Activated CD4-positive, alpha-beta T cell treated with anti-CD3 and anti-CD28 coated beads, Interleukin-2, amount 50 U/mL, for 48 hours (primary cell): ENCODE measurements at regions not wholly inside any gene's neighbourhood (a gene's known extent, or its start where the extent isn't known, plus 50 kb on each side); places are given as distances from the start of the nearest gene placed in this dataset.

ENCODE experiments used
- DNase-seq, 2 experiments: peaks; one replicate each; pipeline ENCODE4 v3.0.0-alpha.2; 2020

DNA sequence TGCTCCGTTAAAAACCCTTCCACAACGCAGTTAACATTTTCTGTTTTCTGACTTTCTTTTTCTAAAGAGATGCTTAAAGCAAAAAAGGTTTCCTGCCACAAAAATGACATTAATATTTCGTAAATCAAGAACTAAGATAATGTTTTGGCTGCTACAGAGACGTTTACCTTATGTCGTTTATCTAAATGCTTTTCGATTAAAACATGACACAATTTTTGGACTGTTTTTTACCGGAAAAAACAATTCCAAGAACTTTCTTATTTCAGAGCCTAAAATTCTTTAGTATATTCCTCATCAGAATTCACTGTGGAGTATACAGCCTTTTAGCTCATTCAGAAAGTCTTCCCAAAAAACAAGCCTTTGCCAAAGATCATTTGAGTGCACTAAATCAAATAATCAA, 278.0 kb upstream of the TCF4 start:
- DNase-seq, result no peak

DNA sequence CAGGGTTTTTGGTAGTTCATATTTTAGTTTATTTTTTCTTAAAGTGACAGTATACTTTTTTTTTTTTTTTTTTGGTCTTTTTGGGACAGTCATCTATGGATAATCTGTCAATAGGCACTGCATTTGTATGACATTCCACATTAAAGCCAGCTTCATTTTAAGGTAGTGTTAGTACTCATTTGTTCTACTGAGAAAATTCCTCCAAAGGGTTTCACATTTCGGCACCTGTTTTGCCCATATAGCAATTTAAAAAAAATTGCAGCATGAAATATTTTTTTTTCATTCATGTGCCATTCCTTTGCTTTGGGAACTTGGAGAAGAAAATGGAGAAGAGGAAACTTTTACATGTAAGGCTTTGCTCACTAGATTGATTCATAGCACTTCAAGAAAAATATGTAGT, 276.3 kb upstream of the TCF4 start:
- DNase-seq, result no peak

DNA sequence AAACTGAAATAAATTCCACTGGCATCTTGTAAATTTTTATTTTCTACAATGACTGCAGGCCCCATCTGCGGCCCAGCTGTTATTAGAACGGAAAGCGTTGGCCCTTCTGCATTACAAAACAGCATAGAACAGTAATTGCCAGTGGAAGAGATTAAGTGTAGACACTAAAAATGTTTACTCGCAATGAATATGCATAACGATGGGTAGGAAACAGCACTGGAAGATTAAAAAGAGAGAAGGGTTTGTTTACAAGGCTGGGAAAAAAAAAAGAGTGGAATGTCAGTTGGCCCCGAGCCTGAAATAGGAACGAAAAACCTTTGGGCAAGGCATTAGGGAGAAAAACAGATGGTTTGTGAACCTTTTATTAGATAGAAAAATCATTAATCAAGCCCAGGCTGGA, 275.9 kb upstream of the TCF4 start:
- DNase-seq, result no peak

DNA sequence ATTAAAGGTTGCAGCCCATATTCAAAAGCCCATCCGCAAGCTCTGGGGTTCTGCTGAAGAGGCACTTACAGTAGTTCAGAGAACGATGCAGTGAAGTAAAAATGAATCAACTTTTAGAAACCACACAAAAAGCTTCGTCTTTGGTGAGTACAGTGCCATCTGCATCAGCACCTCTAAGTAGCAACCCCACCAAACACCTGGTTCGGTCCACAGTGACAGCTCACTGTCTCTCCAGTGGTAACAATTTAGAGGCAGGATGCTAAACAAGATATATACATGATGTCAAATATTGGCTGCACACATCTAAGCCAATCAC, 275.4 kb upstream of the TCF4 start:
- DNase-seq, result no peak

DNA sequence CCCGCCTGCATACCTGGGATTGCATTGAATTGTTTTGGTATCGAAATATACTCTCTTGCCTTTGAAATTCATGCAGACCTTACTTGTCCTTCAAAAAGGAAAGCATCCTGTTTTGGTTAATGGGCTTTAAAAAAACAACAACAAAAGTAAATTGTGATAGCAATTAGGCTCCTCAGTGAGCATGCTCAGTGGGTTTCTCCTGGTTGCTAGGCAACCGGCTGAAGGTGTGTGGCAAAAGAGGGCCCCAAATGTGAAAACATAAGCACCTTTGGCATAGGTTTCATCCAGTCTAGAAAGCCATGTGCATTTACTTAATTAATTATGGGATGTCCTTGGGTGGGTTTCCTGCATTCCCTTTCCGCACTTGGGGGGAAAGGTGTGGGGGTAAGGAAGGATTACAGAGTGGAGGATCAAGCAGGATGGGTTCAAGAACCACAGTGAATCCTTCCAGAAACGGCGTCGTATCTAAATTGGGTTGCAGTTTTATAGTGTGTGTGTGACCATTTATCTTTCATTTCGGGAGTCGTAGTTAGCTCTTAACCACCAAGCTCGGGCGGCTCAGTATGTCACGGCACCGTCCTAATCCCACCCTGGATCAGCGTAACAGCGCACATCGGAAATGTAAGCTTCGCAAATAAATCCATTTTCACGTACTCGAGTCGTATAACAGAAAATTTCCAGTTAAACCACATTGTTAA, 274.9 kb upstream of the TCF4 start:
- no peak for DNase-seq

DNA sequence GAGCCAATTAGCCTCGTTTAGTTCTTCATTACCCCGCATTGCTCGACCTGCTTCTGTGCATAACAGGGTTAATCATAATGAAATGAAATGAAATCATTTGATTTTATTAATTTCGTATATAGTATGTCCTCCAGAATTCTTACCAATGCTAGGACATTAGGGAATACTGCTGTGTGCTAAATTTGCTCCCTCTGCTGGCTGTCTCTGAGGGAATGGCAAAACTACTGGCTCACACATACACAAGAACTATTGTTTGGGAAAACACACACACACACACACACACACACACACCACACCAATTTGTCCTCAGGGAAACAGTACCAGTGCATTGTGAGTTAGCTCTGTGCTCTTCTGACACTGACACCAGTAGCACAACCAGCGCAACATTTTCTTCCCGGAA, 273.3 kb upstream of the TCF4 start:
- DNase-seq, result no peak

DNA sequence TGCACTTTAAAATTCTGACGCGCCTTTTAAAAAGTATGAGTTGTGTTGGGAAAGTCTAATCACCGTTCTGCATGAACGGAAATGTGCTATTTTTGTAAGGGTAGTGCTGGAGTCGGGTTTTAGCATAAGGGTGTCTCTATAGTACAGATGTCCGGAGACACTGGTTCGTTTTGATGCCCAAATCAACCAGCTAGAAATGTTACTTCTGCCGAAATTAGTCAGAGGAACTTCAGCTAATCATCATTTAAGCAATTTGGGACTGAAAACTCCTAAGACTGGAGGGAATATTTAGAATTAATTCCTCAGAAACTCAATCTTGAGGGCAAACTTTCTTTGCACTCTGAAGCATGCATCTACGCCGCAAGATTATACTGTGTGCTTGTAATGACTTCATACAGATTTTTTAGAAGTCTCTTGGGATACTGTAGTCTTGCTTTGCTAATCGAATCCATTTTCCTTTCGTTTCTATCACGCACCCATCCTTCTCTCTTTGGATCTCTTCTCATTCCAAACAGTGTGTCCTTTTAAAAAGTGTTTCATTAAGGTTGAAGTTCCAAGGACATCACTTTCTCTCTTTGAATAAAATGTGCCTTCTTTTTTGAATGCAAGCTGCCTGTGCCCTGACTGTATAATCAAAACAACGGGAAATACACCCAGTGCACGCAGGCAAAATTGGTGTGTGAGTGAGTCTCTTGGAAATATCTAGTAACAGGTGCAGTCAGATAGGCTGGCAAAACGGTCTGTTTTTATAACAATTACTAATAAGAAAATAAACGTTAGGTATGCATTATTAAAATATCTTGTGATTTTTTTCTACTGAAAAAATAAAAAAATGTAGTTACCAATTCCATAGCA, 270.9 kb upstream of the TCF4 start:
- DNase-seq, result no peak

DNA sequence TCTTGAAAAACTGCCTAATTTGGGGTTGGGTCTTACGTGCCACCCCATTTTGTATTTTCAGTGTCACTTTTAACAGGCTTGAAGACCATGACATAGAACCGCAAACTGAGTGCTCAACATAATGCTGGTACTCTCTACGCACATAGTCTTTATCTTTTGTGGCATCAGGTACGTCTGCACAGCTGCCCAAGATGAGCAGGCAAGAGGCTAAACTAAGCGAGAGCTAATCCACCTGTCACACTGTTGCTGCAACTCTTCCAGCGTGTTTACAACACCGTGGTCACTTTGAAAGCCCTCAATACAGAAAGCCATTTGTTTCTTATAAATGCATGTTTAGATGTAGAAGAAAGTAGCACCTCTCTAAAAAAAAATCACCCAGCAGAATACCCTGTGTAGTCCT, 270.0 kb upstream of the TCF4 start:
- DNase-seq, result no peak

DNA sequence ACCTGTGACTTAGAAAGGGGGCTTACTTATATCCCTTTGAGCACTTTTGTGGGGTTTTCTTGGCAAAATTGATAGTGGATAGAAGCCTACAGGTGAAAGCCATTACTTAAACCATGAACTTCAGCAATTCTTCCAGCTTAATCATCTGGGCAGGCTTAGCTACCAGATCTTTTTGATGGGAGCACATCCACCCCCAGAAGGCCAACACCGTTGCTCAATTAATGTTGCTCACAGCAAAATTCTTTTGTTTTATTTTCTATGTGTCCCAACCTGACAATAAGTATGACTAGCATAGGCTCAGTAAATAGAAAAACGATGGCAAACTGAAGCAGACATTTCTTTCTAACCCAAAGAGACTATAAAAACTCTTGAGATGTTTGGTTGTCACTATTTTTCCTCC, 269.4 kb upstream of the TCF4 start:
- DNase-seq, result no peak

DNA sequence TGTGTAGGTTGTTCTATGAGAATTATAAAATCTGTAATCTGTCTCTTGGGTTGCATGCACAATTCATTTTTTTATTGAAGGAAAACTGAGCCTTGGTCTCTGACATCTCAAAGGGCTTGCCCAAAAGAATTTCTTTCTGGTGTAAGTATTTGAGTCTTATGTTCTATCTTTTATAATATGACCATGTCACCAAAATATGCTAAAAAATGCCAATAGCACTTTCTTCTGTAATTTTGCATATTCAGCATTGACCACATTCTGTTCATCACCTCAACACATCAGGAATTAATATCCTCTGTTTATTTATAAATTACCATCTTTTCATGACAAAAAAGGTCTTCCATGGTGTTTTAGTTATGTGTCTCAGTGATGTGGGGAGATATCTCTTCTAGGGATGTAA, 268.7 kb upstream of the TCF4 start:
- DNase-seq, result no peak

DNA sequence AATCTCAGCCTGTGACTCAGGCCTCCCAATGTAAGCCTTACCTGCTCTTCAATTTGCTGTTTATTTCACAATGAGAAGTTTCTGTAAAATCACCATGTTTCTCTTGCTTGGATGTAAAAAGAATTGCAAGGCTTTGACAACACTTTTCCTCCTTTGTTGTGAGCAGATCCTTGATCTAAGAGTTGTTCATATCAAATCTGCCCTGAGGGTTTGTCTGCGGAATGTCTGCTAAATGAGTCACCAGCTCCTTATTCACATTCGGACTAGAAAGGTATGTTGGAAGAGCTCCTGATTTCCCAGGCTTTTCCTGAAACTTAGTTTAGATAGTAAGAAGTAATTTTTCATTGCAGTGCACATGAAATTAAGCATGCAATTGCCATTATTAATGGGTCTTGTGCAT, 268.2 kb upstream of the TCF4 start:
- DNase-seq, result no peak

DNA sequence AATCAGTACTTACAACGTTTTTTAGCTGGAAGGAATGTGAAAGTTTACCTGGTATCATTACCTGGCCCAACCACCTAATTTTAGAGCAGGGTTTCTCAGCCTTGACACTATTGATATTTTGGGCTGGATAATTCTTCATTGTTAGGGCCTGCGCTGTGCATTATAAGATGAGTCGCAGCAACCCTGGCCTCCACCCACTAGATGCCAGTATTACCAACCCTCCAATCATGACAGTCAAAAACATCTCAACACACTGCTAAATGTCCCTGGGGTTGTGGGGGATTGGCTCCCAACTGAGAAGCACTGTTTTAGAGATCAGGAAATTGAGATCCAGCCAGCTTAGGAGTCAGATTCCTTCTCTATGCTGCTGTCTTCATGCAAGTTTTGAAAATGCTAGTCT, 265.3 kb upstream of the TCF4 start:
- DNase-seq, result no peak

DNA sequence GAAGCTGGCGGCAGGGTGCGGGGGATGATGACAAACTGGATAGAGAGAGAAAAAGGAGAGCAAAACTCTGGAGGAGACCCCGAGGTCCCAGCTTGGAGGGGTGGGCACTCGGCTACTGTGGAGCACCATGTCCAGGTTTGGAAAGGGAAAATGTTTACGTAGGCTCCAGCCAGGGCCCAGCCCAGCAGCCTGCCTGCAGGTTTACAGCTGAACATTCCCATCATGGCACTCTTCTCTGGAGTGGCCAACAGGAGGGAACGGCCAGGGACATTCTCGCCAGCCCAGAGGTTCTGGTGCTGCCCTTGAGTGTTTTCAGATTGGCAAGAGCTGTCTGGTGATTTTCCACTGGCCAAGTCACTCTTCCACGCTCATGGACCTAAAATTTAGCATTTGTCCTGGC, 262.9 kb upstream of the TCF4 start:
- DNase-seq, result no peak

DNA sequence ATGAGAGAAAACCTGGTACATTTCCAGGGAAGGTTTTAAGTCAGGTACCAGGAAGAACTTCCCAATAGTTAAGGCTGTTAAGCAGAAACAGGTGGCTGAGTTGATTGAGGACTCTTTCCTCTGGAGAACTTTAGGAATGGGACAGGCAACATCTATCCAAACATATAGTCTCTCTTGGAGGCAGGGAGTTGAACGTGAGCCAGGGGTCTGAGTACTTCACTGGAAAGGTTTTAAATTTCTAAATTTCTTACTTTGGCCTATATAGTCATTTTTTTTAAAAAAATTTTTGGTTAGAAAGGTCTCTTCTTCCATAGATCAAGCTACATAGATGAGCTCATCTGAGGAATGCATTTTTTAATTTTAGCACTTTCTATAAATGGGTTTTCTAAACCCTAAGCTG, 261.4 kb upstream of the TCF4 start:
- DNase-seq, result no peak

DNA sequence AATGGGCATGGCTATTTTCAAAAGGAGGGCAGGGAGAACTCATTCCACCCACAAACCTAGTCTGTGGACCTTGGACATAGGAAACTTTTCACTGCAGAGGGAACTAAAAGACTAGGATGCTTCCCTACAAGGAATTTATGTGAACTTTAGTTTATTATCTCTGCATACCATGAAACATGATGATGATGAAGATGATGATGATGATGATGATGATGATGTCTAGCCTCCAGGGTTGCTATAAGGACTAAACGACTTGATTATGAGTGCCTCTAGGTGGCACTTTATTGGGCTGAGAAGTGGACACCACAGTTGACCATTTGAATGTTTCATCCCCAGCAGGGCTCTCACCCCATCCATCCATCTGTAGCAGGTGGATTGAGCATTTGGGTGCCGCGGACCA, 260.0 kb upstream of the TCF4 start:
- no peak for DNase-seq

DNA sequence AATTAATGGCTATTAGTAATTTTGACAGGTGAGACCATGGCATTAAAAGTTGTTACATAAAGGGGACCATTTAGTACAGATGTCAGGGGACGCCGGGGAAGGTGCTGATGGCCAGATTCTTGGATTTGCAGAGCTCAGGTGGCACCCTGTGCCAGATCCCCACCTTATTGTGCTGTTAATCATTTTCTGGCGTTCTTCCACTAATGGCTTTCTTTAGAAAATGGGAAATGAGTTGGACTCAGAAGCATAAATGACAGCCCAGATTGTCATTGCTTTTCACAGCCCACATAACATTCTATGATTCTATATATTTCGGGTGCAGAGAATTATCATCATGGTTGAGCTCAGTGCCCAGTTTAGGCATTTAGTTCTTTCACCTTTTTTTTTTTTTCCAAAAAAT, 257.2 kb upstream of the TCF4 start:
- DNase-seq, result no peak

DNA sequence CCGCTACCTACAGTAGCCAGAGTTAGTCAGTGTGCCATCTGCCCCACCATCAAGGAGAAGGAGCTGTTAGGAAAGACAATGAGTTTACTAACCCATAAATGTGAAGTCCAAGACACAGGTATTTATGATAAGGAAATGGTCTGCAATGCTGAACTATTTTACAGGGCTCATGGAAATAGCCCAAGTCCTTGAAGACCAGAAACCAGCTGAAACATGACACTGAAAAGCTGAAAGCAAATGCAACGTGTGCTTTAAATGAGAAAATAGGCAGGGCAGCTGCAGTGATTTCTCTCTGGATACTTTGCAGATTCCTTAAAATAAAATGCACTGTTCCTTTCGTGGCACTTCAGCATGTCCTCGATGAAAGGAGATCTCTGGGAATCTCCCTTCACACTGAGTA, 256.4 kb upstream of the TCF4 start:
- no peak for DNase-seq

DNA sequence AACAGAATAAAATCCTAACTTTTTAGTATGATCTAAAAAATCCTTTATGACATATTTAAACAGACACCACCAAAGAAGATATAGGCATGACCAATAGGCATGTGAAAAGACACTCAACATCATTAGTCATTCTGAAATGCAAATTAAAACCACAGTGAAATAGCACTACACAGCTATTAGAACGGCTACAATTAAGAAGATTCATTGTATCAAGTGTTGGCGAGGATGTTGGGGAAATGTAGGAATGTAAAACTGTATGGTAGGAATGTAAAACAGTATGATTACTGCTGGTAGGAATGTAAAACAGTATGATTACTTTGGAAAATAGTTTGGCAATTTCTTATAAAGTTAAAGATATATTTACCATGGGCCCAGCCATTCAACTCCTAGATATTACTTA, 253.3 kb upstream of the TCF4 start:
- no peak for DNase-seq

DNA sequence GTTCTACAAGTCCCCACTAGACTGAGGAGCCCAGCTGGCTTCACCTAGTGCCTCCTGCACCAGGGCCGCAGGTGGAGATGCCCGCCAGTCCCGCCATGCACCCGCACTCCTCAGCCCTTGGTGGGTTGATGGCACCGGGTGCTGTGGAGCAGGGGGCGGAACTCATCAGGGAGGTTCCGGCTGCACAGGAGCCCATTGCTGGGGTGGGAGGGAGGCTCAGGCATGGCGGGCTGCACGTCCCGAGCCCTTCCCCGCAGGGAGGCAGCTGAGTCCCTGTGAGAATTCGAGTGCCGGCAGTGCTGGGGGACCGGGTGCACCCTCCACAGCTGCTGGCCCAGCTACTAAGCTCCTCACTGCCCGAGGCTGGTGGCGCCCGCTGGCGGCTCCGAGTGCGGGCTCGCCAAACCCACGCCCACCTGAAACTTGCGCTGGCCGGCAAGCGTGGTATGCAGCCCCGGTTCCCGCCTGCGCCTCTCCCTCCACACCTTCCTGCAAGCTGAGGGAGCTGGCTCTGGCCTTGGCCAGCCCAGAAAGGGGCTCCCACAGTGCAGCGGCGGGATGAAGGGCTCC, 252.7 kb upstream of the TCF4 start:
- no peak for DNase-seq

DNA sequence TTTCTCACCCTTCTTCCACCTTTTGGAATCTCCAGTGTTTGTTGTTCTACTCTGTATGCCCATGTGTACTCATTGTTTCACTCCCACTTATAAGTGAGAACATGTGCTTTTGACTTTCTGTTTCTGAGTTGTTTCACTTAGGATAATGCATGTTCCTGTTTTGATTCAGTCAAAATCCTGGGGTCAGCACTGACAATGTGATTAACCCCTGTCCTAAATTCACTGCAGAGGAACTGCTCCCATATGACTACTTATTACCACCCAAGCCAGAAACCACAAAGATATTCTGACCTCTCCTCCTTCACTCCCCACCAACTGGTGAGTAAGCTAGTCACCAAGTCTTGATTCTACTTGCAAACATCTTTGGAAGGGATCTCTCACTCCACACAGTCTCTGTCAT, 251.4 kb upstream of the TCF4 start:
- no peak for DNase-seq

DNA sequence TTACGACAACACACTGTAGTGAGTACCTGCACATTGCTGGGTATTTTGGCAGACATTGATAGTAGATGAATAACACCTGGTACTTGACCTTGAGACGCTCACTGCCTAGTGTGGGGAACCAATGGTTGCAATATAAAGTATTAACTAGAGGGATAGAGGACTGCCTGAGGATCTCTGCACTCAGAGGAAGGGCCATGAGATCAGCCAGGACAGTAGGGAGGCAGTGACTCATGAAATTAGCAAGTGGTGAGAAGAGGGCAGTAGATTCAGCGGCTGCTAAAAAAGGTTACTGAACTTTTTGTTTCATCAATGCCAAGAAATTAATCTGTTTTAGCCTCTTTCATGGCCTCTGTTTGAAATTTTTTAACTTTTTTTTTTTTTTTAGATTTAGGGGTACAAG, 250.8 kb upstream of the TCF4 start:
- no peak for DNase-seq

DNA sequence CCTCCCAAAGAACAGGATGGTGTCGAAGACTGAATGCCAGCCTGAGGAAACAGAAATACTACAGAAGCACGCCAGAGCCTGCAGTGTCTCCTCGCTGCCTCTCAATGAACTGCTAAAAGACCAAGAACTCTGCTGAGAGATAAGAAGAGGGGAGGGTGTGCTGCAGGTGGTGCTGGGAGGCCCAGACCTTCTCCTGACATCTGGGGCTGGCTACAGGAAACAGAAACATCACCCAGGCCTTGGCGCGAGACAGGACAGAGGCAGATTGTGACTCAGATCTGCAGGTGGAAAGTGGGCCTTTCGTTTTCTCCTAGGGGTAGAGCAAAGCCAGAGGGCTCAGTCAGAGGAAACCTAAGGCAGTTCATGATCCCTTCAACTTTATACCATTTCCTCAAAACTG, 250.3 kb upstream of the TCF4 start:
- no peak for DNase-seq

DNA sequence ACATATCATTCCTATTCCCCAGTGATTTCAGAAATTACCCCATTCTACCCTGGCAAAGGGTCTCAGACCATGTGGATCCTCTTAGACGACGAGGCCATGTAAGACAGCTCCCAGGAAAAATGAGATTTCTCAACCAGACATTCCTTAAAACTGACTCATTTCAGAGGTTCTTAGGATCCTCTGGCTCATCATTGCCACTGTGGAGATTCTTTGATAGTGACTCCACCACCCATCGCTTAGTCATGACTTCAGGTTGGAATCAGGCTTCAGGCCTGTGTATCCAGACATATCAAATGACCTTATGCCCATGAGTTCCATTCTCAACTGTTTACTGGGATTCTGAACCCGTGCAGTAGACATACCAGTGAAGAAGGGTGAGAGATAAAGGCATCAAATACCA, 245.6 kb upstream of the TCF4 start:
- DNase-seq, result no peak

DNA sequence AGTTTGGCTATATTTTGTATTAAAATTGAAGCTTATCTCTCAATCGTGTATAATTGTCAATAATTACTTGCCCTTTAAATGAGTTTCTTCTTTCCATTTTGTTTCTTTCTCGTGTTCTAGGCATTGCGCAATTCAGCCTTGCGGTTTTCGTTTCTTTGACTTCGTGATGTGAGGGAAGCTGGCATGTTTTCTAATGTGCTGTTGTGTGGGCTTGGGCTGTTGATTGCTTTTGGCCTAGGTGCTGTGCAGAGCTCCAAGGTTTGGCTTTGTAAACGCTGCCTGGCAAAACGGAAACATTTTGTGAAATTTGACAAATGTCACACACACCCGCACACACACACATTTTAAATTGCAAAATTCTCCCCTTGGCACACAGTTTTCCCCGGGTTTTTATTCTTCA, 242.6 kb upstream of the TCF4 start:
- DNase-seq, result no peak

DNA sequence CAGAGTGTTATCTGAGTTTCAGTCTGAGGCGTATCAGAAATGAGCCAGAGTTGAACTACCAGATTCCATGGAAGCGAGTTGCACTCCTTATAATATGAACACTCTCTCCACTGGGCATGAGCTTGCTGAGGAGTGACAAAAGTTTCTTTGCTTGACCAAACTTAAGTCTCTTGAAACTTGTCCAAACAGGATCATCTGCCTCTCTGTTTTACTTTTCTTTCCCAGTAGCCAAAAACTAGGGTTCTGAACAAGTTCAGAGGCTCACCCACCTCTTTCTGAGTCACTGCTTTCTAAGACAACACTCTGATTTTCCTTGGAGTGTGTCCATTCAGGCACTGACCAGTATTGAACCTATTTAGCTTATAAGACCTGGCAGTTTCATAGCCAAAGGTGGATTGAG, 233.2 kb upstream of the TCF4 start:
- DNase-seq, result no peak
